ENCODE measurements at regions not wholly inside any gene's neighbourhood (a gene's known extent, or its start where the extent isn't known, plus 50 kb on each side); places are given as distances from the start of the nearest gene placed in this dataset.
"Not testable (repeated sequence)": the region's sequence is repeated elsewhere in the genome, so short reads cannot be mapped to it uniquely, and the experiment has no call there.

- no peak overlapping the region for H3K4me3 ChIP-seq (ENCODE audit: low read depth, low read length)
- in situ Hi-C loops (cut with HindIII; ENCODE audit: low sequenced_read_pairs) = no loop called here
- DNase-seq (ENCODE audit: low read depth, low spot score) = no peak
- TF ChIP-seq CTCF (IDR thresholded peaks at IDR 0.05; ENCODE audit: low read depth, low read length) = no peak
These were observed 161.5 kb upstream of the CDKN2B start for GRCh38 chr9:22170556-22170955.

- TF ChIP-seq CTCF (IDR thresholded peaks at IDR 0.05; ENCODE audit: low read depth, low read length) = no peak
- no peak for DNase-seq (ENCODE audit: low read depth, low spot score)
- no peak overlapping the region for H3K4me3 ChIP-seq (ENCODE audit: low read depth, low read length)
- in situ Hi-C loops (cut with HindIII; ENCODE audit: low sequenced_read_pairs) = no loop called here
These were observed 162.0 kb upstream of the CDKN2B start for GRCh38 chr9:22170990-22171670.

GRCh38 chr9:22171691-22172090, 162.6 kb upstream of the CDKN2B start:
- in situ Hi-C loops (cut with HindIII; ENCODE audit: low sequenced_read_pairs) = no loop called here
- no peak for TF ChIP-seq CTCF (IDR thresholded peaks at IDR 0.05; ENCODE audit: low read depth, low read length)

GRCh38 chr9:22173908-22174307, 164.8 kb upstream of the CDKN2B start:
- DNase-seq (ENCODE audit: low read depth, low spot score) = no peak
- no peak overlapping the region for H3K4me3 ChIP-seq (ENCODE audit: low read depth, low read length)
- TF ChIP-seq CTCF (IDR thresholded peaks at IDR 0.05; ENCODE audit: low read depth, low read length) = no peak
- in situ Hi-C loops (cut with HindIII; ENCODE audit: low sequenced_read_pairs) = no loop called here

More at GRCh38 chr9:22171691-22172090, 162.6 kb upstream of the CDKN2B start:
- H3K4me3 ChIP-seq (ENCODE audit: low read depth, low read length) = no peak overlapping the region
- DNase-seq (ENCODE audit: low read depth, low spot score) = no peak

GRCh38 chr9:22175972-22176545, 167.0 kb upstream of the CDKN2B start:
- no peak overlapping the region for H3K4me3 ChIP-seq (ENCODE audit: low read depth, low read length)
- no peak for TF ChIP-seq CTCF (IDR thresholded peaks at IDR 0.05; ENCODE audit: low read depth, low read length)
- in situ Hi-C loops (cut with HindIII; ENCODE audit: low sequenced_read_pairs) = no loop called here
- DNase-seq (ENCODE audit: low read depth, low spot score) = no peak

GRCh38 chr9:22181021-22181420, 171.9 kb upstream of the CDKN2B start:
- in situ Hi-C loops (cut with HindIII; ENCODE audit: low sequenced_read_pairs); DNase-seq (ENCODE audit: low read depth, low spot score); H3K4me3 ChIP-seq (ENCODE audit: low read depth, low read length): not testable (repeated sequence)

- no peak for DNase-seq (ENCODE audit: low read depth, low spot score)
- no peak overlapping the region for H3K4me3 ChIP-seq (ENCODE audit: low read depth, low read length)
- in situ Hi-C loops (cut with HindIII; ENCODE audit: low sequenced_read_pairs) = no loop called here
- TF ChIP-seq CTCF (IDR thresholded peaks at IDR 0.05; ENCODE audit: low read depth, low read length) = no peak
These were observed 180.4 kb upstream of the CDKN2B start for GRCh38 chr9:22189471-22189870.

- in situ Hi-C loops (cut with HindIII; ENCODE audit: low sequenced_read_pairs); H3K4me3 ChIP-seq (ENCODE audit: low read depth, low read length); DNase-seq (ENCODE audit: low read depth, low spot score): not testable (repeated sequence)
These were observed 187.9 kb upstream of the CDKN2B start for GRCh38 chr9:22197000-22197399.
